NT2/D1 (cell line): ENCODE measurements at regions not wholly inside any gene's neighbourhood (a gene's known extent, or its start where the extent isn't known, plus 50 kb on each side); places are given as distances from the start of the nearest gene placed in this dataset.
"Not testable (repeated sequence)": the region's sequence is repeated elsewhere in the genome, so short reads cannot be mapped to it uniquely, and the experiment has no call there.

Experiments used
- DNase-seq: peaks from one replicate; pipeline ENCODE4 v3.0.0-alpha.2; 2011; ENCODE audit warnings: low read depth, low spot score
- H3K27me3 ChIP-seq: 2 replicates; pipeline ENCODE4 v1.6.0; 2011; ENCODE audit warnings: mild to moderate bottlenecking; ENCODE audit not compliant: insufficient read length, insufficient read depth
- H3K36me3 ChIP-seq: 2 replicates; pipeline ENCODE4 v1.6.1; 2011; ENCODE audit warnings: mild to moderate bottlenecking, low read length, mixed read lengths; ENCODE audit not compliant: insufficient read depth, insufficient read length
- H3K4me1 ChIP-seq: 2 replicates; pipeline ENCODE4 v1.5.1; 2011; ENCODE audit not compliant: insufficient read depth, insufficient read length
- H3K4me3 ChIP-seq: 2 replicates; pipeline ENCODE4 v1.5.1; 2011; ENCODE audit warnings: low read depth; ENCODE audit not compliant: insufficient read length
- H3K9ac ChIP-seq: 2 replicates; pipeline ENCODE4 v1.6.0; 2011; ENCODE audit warnings: low read depth; ENCODE audit not compliant: insufficient read length
- H3K9me3 ChIP-seq: 2 replicates; pipeline ENCODE4 v1.5.1; 2011; ENCODE audit warnings: mild to moderate bottlenecking, low read length; ENCODE audit not compliant: insufficient read depth
- SUZ12 ChIP-seq: IDR thresholded peaks from 2 replicates; pipeline ENCODE4 v1.6.1; 2011; ENCODE audit not compliant: insufficient read length, insufficient read depth; ENCODE audit errors: extremely low read depth

GRCh38 chr9:62837254-62837911 lies 1647.5 kb downstream of the SPATA31A7 start:
- peak overlapping the region; percentile 42 for H3K9ac ChIP-seq
- H3K36me3 ChIP-seq, H3K4me1 ChIP-seq, DNase-seq, H3K9me3 ChIP-seq: not testable (repeated sequence)
- peaks cover 32% of the 10 kb centered on the region for H3K27me3 ChIP-seq
- peak; percentile 21 for TF ChIP-seq SUZ12
- peak overlapping the region; percentile 39 for H3K4me3 ChIP-seq

GRCh38 chr9:62838024-62838718 lies 1648.3 kb downstream of the SPATA31A7 start:
- H3K9me3 ChIP-seq, H3K36me3 ChIP-seq, H3K4me1 ChIP-seq: not testable (repeated sequence)
- Histone ChIP-seq H3K27me3 (peaks cover 32% of the 10 kb centered on the region), H3K4me3 (peak overlapping the region; percentile 67), H3K9ac (peak overlapping the region; percentile 82)
- peak; percentile 61 for DNase-seq

GRCh38 chr9:62839168-62839567 lies 1649.3 kb downstream of the SPATA31A7 start:
- not testable (repeated sequence) for DNase-seq, H3K9me3 ChIP-seq, H3K4me1 ChIP-seq, H3K4me3 ChIP-seq, H3K36me3 ChIP-seq, H3K9ac ChIP-seq
- H3K27me3 ChIP-seq: peaks cover 29% of the 10 kb centered on the region

- peaks cover 13% of the 10 kb centered on the region for H3K27me3 ChIP-seq
Observed at GRCh38 chr9:62843145-62843544, 1653.3 kb downstream of the SPATA31A7 start.

GRCh38 chr9:62843706-62844290 lies 1654.0 kb downstream of the SPATA31A7 start:
- not testable (repeated sequence) for DNase-seq, H3K9ac ChIP-seq, H3K9me3 ChIP-seq, H3K4me3 ChIP-seq, H3K27me3 ChIP-seq, H3K4me1 ChIP-seq, H3K36me3 ChIP-seq

More at GRCh38 chr9:62843145-62843544, 1653.3 kb downstream of the SPATA31A7 start:
- not testable (repeated sequence) for H3K9me3 ChIP-seq, H3K4me3 ChIP-seq, H3K36me3 ChIP-seq, H3K4me1 ChIP-seq, H3K9ac ChIP-seq, DNase-seq

- not testable (repeated sequence) for H3K27me3 ChIP-seq, H3K9me3 ChIP-seq, DNase-seq, H3K9ac ChIP-seq, H3K36me3 ChIP-seq, H3K4me3 ChIP-seq, H3K4me1 ChIP-seq
Observed at GRCh38 chr9:62844681-62845185, 1654.9 kb downstream of the SPATA31A7 start.

GRCh38 chr9:62848258-62848657 lies 1658.4 kb downstream of the SPATA31A7 start:
- not testable (repeated sequence) for H3K9ac ChIP-seq, H3K4me1 ChIP-seq, H3K4me3 ChIP-seq, DNase-seq, H3K9me3 ChIP-seq, H3K36me3 ChIP-seq, H3K27me3 ChIP-seq

GRCh38 chr9:62849991-62850390 lies 1660.2 kb downstream of the SPATA31A7 start:
- H3K36me3 ChIP-seq, H3K9me3 ChIP-seq, DNase-seq, H3K4me3 ChIP-seq, H3K4me1 ChIP-seq, H3K27me3 ChIP-seq, H3K9ac ChIP-seq: not testable (repeated sequence)

GRCh38 chr9:62857280-62857679 lies 1667.4 kb downstream of the SPATA31A7 start:
- H3K36me3 ChIP-seq, H3K27me3 ChIP-seq, H3K9me3 ChIP-seq, H3K4me1 ChIP-seq, DNase-seq, H3K9ac ChIP-seq, H3K4me3 ChIP-seq: not testable (repeated sequence)

GRCh38 chr9:62858240-62858639 lies 1668.4 kb downstream of the SPATA31A7 start:
- not testable (repeated sequence) for H3K4me3 ChIP-seq, H3K27me3 ChIP-seq, H3K9me3 ChIP-seq, H3K9ac ChIP-seq, H3K36me3 ChIP-seq, DNase-seq, H3K4me1 ChIP-seq

- not testable (repeated sequence) for H3K27me3 ChIP-seq, DNase-seq, H3K4me1 ChIP-seq, H3K9me3 ChIP-seq, H3K4me3 ChIP-seq, H3K9ac ChIP-seq, H3K36me3 ChIP-seq
Observed at GRCh38 chr9:62860939-62861860, 1671.4 kb downstream of the SPATA31A7 start.
